Spleen (tissue), 11 donors: ENCODE measurements at regions not wholly inside any gene's neighbourhood (a gene's known extent, or its start where the extent isn't known, plus 50 kb on each side); places are given as distances from the start of the nearest gene placed in this dataset.

Source experiments
- DNase-seq: peaks from one replicate; pipeline ENCODE4 v3.0.0-alpha.2; 2020
- H3K27ac ChIP-seq, 8 donors: fragments of 200-600 bp; sonication (generic) in 7 of 8; 1 replicate in 4 of 8; 2 replicates in 4 of 8; pipeline versions ENCODE4 v1.5.0 to v1.8.0; 2016 to 2021; ENCODE audit warnings: inconsistent platforms in 4 of 8, mild to moderate bottlenecking in 4 of 8, moderate library complexity in 1 of 8
- H3K27me3 ChIP-seq, 7 donors: fragments of 200-600 bp; sonication (generic) in 6 of 7; replicated peaks in 1 of 7; 1 replicate in 4 of 7; 2 replicates in 3 of 7; pipeline versions ENCODE4 v1.5.0 to v1.8.0; 2016 to 2021; ENCODE audit warnings: inconsistent platforms in 3 of 7, mild to moderate bottlenecking in 1 of 7
- H3K36me3 ChIP-seq, 6 donors: fragments of 200-600 bp; sonication (generic) in 5 of 6; 1 replicate in 4 of 6; 2 replicates in 2 of 6; pipeline versions ENCODE4 v1.5.0 to v1.8.0; 2016 to 2021; ENCODE audit warnings: inconsistent platforms in 2 of 6
- H3K4me1 ChIP-seq, 6 donors: fragments of 200-600 bp; sonication (generic) in 5 of 6; 1 replicate in 3 of 6; 2 replicates in 3 of 6; pipeline versions ENCODE4 v1.5.0 to v1.8.0; 2016 to 2021; ENCODE audit warnings: inconsistent platforms in 3 of 6
- H3K4me3 ChIP-seq, 8 donors: fragments of 200-600 bp; sonication (generic) in 7 of 8; 1 replicate in 4 of 8; 2 replicates in 4 of 8; pipeline versions ENCODE4 v1.5.0 to v1.8.0; 2016 to 2021; ENCODE audit warnings: inconsistent platforms in 4 of 8, mild to moderate bottlenecking in 4 of 8, moderate library complexity in 2 of 8
- H3K9me3 ChIP-seq, 8 donors: fragments of 200-600 bp; sonication (generic) in 7 of 8; 1 replicate in 4 of 8; 2 replicates in 4 of 8; pipeline versions ENCODE4 v1.5.0 to v1.8.0; 2016 to 2021; ENCODE audit warnings: inconsistent platforms in 4 of 8
- POLR2A ChIP-seq, 3 donors: fragments of 450-650 bp; IDR thresholded peaks; one replicate each; pipeline ENCODE4 v1.5.1; 2017; ENCODE audit warnings: antibody characterized with exemption in 3 of 3, mild to moderate bottlenecking in 1 of 3
- POLR2AphosphoS5 ChIP-seq, 3 donors: sonication (generic); formaldehyde crosslinking; IDR thresholded peaks; one replicate each; pipeline ENCODE4 v1.5.1; 2017; ENCODE audit warnings: antibody characterized with exemption in 3 of 3
- WGBS, 5 donors: extraction: QIAGEN DNeasy Blood & Tissue Kit in 3 of 5; methylation state at CpG; one replicate each; pipeline versions ENCODE4 v1.1.5 to v1.1.7; 2013 to 2018; 5-methylcytosine and 5-hydroxymethylcytosine counted together
- intact Hi-C: fragments of 100-400 bp; cut with DNase I; formaldehyde crosslinking; loops from one replicate; pipeline ENCODE4 v1.15.0; 2023; ENCODE audit warnings: low total_unique reads
- TF ChIP-seq, protein P1 (sequence below), 11 experiments: fragments of 200-600 bp in 7 of 11; fragments of 450-650 bp in 4 of 11; sonication (generic) in 4 of 11; IDR thresholded peaks in 8 of 11; conservative IDR thresholded peaks in 3 of 11; 1 replicate in 7 of 11; 2 replicates in 4 of 11; pipeline versions ENCODE4 v1.4.0 to v1.8.0; 2016 to 2021; ENCODE audit warnings: antibody characterized with exemption in 11 of 11, inconsistent platforms in 4 of 11, mild to moderate bottlenecking in 1 of 11
- donor health status: healthy with polysubstance abuse.
- donor health status: DM: no; HTN: no; CAD: no; lungs with moderate emphysema.
- donor health status: DM: no; HTN: no; CAD: no.
- donor health status: Bipolar disorder and iron deficiency.
- donor health status: healthy.
- donor health status: DM: no; HTN: no; CAD: no.
- donor health status: DM: yes; HTN: yes; CAD: no.

GRCh38 chr12:115811045-115811444 lies 466.4 kb downstream of the MED13L start:
- no peak for DNase-seq
- H3K27me3 ChIP-seq = peaks cover 0 to 29% (median 0%) of the 10 kb centered on the region in 7 donors
- no peak for TF ChIP-seq POLR2A (IDR thresholded peaks at IDR 0.05)
- TF ChIP-seq, protein P1, sequence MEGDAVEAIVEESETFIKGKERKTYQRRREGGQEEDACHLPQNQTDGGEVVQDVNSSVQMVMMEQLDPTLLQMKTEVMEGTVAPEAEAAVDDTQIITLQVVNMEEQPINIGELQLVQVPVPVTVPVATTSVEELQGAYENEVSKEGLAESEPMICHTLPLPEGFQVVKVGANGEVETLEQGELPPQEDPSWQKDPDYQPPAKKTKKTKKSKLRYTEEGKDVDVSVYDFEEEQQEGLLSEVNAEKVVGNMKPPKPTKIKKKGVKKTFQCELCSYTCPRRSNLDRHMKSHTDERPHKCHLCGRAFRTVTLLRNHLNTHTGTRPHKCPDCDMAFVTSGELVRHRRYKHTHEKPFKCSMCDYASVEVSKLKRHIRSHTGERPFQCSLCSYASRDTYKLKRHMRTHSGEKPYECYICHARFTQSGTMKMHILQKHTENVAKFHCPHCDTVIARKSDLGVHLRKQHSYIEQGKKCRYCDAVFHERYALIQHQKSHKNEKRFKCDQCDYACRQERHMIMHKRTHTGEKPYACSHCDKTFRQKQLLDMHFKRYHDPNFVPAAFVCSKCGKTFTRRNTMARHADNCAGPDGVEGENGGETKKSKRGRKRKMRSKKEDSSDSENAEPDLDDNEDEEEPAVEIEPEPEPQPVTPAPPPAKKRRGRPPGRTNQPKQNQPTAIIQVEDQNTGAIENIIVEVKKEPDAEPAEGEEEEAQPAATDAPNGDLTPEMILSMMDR (IDR thresholded peaks at IDR 0.05 in 8 of 11, conservative IDR thresholded peaks at IDR 0.05 in 3 of 11) = no peak
- TF ChIP-seq POLR2AphosphoS5 (IDR thresholded peaks at IDR 0.05) = no peak
- intact Hi-C loops = no loop called here
- WGBS, 5 donors = 44 to 64% (median 53%) methylated on average over 4 of the region's 4 CpGs
- no peak overlapping the region for H3K4me3 ChIP-seq
- H3K27ac ChIP-seq = no peak overlapping the region
- no peaks in the 10 kb centered on the region for H3K36me3 ChIP-seq
- H3K4me1 ChIP-seq = no peaks in the 10 kb centered on the region
- peaks cover 0 to 14% (median 6%) of the 10 kb centered on the region in 8 donors for H3K9me3 ChIP-seq

DNA sequence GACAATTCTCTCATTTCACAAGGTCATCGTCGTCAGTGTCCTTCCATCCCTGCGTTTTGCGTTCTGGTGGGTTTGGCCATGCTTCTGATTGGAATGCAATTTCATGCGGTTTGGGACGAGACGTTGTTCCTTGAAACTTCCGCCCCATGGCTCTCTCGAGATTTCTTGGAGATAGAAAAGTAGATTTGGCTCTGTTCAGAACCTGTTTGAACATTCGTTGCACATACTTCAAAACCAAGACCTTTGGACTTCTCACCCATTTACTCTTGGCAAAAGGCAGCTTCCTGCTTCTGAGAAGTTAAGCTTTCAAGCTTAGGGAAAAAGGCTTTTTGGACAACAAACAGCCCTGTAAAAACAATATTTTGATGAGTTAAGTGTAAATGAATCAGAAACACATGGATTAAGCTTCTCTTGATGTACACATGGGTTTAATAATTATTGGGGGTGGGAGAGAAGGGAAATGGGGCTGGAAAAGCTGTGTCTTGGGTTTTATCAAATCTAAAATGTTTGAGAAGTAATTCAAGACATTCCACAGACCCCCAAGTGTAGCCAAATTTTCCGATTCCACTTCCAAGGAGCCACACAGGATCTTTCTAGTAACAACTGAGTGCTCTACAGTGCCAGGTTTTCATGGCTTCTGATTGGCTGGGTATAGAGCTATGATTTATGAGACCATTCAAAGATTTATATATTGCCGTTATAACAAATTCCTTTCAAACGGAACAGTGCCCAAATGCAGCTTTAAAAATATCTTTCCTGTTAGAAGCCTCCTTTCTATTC lies 467.2 kb downstream of the MED13L start:
- H3K9me3 ChIP-seq = peaks cover 0 to 14% (median 6%) of the 10 kb centered on the region in 8 donors
- no peaks in the 10 kb centered on the region for H3K36me3 ChIP-seq
- H3K4me3 ChIP-seq = no peak overlapping the region
- peaks cover 0 to 26% (median 0%) of the 10 kb centered on the region in 7 donors for H3K27me3 ChIP-seq
- WGBS, 5 donors = 68 to 71% (median 69%) methylated on average over 13 of the region's 13 CpGs
- DNase-seq = no peak
- H3K4me1 ChIP-seq = no peaks in the 10 kb centered on the region
- no peak overlapping the region for H3K27ac ChIP-seq
- TF ChIP-seq, protein P1 (IDR thresholded peaks at IDR 0.05 in 8 of 11, conservative IDR thresholded peaks at IDR 0.05 in 3 of 11) = no peak
- TF ChIP-seq POLR2A (IDR thresholded peaks at IDR 0.05) (no peak), POLR2AphosphoS5 (IDR thresholded peaks at IDR 0.05) (no peak)
- intact Hi-C loops = no loop called here

DNA sequence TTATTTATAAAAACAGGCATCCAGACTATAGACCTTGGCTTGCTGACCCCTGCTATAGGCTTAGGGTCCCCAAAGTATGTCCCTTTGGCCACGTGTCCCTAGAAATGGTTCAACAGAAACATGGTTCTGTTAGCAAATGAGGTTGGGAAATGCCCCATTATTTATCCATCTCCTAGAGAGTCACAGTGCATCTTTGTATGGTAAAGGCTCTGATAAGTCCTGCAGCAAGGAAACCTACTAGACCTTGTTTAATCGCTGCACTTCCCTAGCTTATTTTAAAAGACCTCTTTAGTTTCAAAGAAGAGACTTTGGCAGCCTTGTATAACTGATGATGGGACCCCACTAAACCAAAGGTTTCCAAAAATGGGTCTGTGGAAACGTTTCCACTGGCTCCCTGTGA lies 471.5 kb downstream of the MED13L start:
- DNase-seq = no peak
- 64 to 77% (median 72%) methylated on average over 3 of the region's 3 CpGs for WGBS, 5 donors
- TF ChIP-seq, protein P1 (IDR thresholded peaks at IDR 0.05 in 8 of 11, conservative IDR thresholded peaks at IDR 0.05 in 3 of 11) = no peak
- Histone ChIP-seq H3K4me3 (no peak overlapping the region), H3K9me3 (peaks cover 0 to 2% (median 0%) of the 10 kb centered on the region in 8 donors), H3K27me3 (peaks cover 0 to 17% (median 0%) of the 10 kb centered on the region in 7 donors), H3K36me3 (no peaks in the 10 kb centered on the region), H3K27ac (no peak overlapping the region), H3K4me1 (no peaks in the 10 kb centered on the region)
- intact Hi-C loops = no loop called here

DNA sequence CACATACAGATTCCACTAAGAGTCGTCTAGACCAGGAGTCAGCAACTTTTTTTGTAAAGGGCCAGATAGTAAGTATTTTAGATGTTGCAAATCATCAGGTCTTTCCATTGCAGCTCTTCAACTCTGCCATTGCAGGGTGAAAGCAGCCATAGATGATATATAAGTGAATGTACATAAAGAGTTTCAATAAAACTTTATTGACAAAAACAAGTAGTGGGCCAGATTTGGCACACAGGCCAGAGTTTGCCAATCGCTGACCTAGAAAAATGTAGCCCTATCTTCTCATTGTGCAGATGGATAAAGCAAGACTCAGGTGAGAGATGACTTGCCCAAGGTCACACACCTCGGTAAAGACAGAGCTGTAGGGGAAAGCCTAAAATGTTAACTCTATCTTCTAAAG lies 474.7 kb downstream of the MED13L start:
- DNase-seq = no peak
- H3K4me3 ChIP-seq = no peak overlapping the region
- no peak for TF ChIP-seq POLR2AphosphoS5 (IDR thresholded peaks at IDR 0.05)
- TF ChIP-seq POLR2A (IDR thresholded peaks at IDR 0.05) = no peak
- TF ChIP-seq, protein P1 (IDR thresholded peaks at IDR 0.05 in 8 of 11, conservative IDR thresholded peaks at IDR 0.05 in 3 of 11) = no peak
- H3K36me3 ChIP-seq = no peaks in the 10 kb centered on the region
- H3K27me3 ChIP-seq = peaks cover 0 to 5% (median 0%) of the 10 kb centered on the region in 7 donors
- intact Hi-C loops = no loop called here
- no peaks in the 10 kb centered on the region for H3K4me1 ChIP-seq
- H3K27ac ChIP-seq = no peak overlapping the region
- peaks cover 0 to 2% (median 0%) of the 10 kb centered on the region in 8 donors for H3K9me3 ChIP-seq
- 75 to 90% (median 88%) methylated on average over 3 of the region's 3 CpGs for WGBS, 5 donors
